ENCODE measurements at regions not wholly inside any gene's neighbourhood (a gene's known extent, or its start where the extent isn't known, plus 50 kb on each side); places are given as distances from the start of the nearest gene placed in this dataset.

DNA sequence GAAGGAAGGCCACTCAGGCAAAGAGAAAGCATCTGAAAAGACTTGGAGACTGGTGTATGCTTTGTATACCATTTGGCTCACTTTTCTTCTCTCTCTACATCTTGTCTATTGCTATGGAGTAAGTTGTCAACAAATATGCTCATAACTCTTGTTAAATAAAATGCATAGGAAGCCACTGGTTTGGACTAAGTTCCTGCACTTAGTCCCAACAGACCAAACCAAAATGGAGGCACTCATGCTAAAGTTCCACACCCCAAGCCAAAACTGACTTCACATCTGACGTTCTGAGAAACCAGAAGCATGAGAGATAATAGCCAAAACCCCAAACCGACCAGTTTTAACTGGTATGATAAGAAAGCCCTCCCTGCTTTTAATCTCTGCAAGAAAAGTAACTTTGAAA is 135.3 kb upstream of the LYPLAL1 start:
- no peak for TF ChIP-seq TBL1XR1 (IDR thresholded peaks at IDR 0.05; ENCODE audit: borderline replicate concordance, low read length, partially characterized antibody)
- TF ChIP-seq ZNF614 (CRISPR knock-in tag; IDR thresholded peaks at IDR 0.05; ENCODE audit: borderline replicate concordance) = no peak
- TF ChIP-seq, protein P1, sequence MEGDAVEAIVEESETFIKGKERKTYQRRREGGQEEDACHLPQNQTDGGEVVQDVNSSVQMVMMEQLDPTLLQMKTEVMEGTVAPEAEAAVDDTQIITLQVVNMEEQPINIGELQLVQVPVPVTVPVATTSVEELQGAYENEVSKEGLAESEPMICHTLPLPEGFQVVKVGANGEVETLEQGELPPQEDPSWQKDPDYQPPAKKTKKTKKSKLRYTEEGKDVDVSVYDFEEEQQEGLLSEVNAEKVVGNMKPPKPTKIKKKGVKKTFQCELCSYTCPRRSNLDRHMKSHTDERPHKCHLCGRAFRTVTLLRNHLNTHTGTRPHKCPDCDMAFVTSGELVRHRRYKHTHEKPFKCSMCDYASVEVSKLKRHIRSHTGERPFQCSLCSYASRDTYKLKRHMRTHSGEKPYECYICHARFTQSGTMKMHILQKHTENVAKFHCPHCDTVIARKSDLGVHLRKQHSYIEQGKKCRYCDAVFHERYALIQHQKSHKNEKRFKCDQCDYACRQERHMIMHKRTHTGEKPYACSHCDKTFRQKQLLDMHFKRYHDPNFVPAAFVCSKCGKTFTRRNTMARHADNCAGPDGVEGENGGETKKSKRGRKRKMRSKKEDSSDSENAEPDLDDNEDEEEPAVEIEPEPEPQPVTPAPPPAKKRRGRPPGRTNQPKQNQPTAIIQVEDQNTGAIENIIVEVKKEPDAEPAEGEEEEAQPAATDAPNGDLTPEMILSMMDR (CRISPR knock-in tag; IDR thresholded peaks at IDR 0.05) = no peak
- TF ChIP-seq, protein P2, sequence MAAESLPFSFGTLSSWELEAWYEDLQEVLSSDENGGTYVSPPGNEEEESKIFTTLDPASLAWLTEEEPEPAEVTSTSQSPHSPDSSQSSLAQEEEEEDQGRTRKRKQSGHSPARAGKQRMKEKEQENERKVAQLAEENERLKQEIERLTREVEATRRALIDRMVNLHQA (CRISPR knock-in tag; IDR thresholded peaks at IDR 0.05) = no peak
- TF ChIP-seq JUN (CRISPR knock-in tag; IDR thresholded peaks at IDR 0.05) = no peak
- no peak for TF ChIP-seq STAG1 (CRISPR knock-in tag; IDR thresholded peaks at IDR 0.05)
- TF ChIP-seq STAT5B (CRISPR knock-in tag; IDR thresholded peaks at IDR 0.05) = no peak
- TF ChIP-seq NFYB (CRISPR knock-in tag; IDR thresholded peaks at IDR 0.05) = no peak
- TF ChIP-seq, protein P3, sequence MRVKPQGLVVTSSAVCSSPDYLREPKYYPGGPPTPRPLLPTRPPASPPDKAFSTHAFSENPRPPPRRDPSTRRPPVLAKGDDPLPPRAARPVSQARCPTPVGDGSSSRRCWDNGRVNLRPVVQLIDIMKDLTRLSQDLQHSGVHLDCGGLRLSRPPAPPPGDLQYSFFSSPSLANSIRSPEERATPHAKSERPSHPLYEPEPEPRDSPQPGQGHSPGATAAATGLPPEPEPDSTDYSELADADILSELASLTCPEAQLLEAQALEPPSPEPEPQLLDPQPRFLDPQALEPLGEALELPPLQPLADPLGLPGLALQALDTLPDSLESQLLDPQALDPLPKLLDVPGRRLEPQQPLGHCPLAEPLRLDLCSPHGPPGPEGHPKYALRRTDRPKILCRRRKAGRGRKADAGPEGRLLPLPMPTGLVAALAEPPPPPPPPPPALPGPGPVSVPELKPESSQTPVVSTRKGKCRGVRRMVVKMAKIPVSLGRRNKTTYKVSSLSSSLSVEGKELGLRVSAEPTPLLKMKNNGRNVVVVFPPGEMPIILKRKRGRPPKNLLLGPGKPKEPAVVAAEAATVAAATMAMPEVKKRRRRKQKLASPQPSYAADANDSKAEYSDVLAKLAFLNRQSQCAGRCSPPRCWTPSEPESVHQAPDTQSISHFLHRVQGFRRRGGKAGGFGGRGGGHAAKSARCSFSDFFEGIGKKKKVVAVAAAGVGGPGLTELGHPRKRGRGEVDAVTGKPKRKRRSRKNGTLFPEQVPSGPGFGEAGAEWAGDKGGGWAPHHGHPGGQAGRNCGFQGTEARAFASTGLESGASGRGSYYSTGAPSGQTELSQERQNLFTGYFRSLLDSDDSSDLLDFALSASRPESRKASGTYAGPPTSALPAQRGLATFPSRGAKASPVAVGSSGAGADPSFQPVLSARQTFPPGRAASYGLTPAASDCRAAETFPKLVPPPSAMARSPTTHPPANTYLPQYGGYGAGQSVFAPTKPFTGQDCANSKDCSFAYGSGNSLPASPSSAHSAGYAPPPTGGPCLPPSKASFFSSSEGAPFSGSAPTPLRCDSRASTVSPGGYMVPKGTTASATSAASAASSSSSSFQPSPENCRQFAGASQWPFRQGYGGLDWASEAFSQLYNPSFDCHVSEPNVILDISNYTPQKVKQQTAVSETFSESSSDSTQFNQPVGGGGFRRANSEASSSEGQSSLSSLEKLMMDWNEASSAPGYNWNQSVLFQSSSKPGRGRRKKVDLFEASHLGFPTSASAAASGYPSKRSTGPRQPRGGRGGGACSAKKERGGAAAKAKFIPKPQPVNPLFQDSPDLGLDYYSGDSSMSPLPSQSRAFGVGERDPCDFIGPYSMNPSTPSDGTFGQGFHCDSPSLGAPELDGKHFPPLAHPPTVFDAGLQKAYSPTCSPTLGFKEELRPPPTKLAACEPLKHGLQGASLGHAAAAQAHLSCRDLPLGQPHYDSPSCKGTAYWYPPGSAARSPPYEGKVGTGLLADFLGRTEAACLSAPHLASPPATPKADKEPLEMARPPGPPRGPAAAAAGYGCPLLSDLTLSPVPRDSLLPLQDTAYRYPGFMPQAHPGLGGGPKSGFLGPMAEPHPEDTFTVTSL (CRISPR knock-in tag; IDR thresholded peaks at IDR 0.05; ENCODE audit: borderline replicate concordance) = no peak
- TF ChIP-seq ZNF274 (CRISPR knock-in tag; IDR thresholded peaks at IDR 0.05) = no peak
- TF ChIP-seq ESRRA (CRISPR knock-in tag; IDR thresholded peaks at IDR 0.05; ENCODE audit: low read depth) = no peak
- TF ChIP-seq POLR2A (IDR thresholded peaks at IDR 0.05; ENCODE audit: insufficient read depth in 1 of 2, low read depth in 2 of 2, low read length in 2 of 2) = no peak

All from HepG2 (cell line).